T-cell (primary cell): ENCODE measurements at regions not wholly inside any gene's neighbourhood (a gene's known extent, or its start where the extent isn't known, plus 50 kb on each side); places are given as distances from the start of the nearest gene placed in this dataset.

Source experiments
- ATAC-seq, 4 experiments: fragments of 200-7000 bp in 3 of 4; fragments of 150-1000 bp in 1 of 4; cut with Tn5 transposase; replicated peaks in 1 of 4; 1 replicate in 3 of 4; 2 replicates in 1 of 4; pipeline ENCODE4 v1.10.0; 2021; ENCODE audit warnings: moderate library complexity in 3 of 4, mild to moderate bottlenecking in 2 of 4, moderate number of reproducible peaks in 1 of 4
- CTCF ChIA-PET, 2 donors: fragments of 300-600 bp; sonication (Branson Sonifier 250); formaldehyde crosslinking; loops; one replicate each; lab custom pipeline; 2022; ENCODE audit warnings: antibody characterized with exemption in 2 of 2; lab: Charles Lee
- POLR2A ChIA-PET, 2 donors: fragments of 300-600 bp; sonication (Branson Sonifier 250); formaldehyde crosslinking; loops; one replicate each; lab custom pipeline; 2022; ENCODE audit warnings: antibody characterized with exemption in 2 of 2; lab: Charles Lee
- DNase-seq, 35 experiments: peaks; one replicate each; pipeline versions ENCODE4 v3.0.0 to v3.0.0-alpha.2; 2013 to 2023
- H3K27ac ChIP-seq: one replicate; pipeline ENCODE4 v1.5.1; 2013; ENCODE audit warnings: low read length
- H3K27me3 ChIP-seq, 2 experiments: replicated peaks in 1 of 2; 1 replicate in 1 of 2; 2 replicates in 1 of 2; pipeline versions ENCODE4 v1.6.1 to v1.7.0; 2013; ENCODE audit warnings: low read length in 1 of 2, mixed read lengths in 1 of 2; ENCODE audit not compliant: control insufficient read depth in 2 of 2, insufficient read depth in 2 of 2; ENCODE audit errors: extremely low read depth in 1 of 2
- H3K36me3 ChIP-seq, 2 donors: 1 replicate in 1 of 2; 2 replicates in 1 of 2; pipeline versions ENCODE4 v1.6.1 to v1.7.0; 2013; ENCODE audit warnings: low read length in 1 of 2; ENCODE audit not compliant: control insufficient read depth in 2 of 2, insufficient read depth in 1 of 2; ENCODE audit errors: extremely low read depth in 1 of 2
- H3K4me1 ChIP-seq, 2 experiments: 1 replicate in 1 of 2; 2 replicates in 1 of 2; pipeline versions ENCODE4 v1.6.1 to v1.7.0; 2013; ENCODE audit warnings: low read length in 2 of 2, mixed read lengths in 1 of 2; ENCODE audit not compliant: insufficient read depth in 2 of 2, control insufficient read depth in 1 of 2; ENCODE audit errors: extremely low read depth in 1 of 2
- H3K4me3 ChIP-seq, 2 donors: 1 replicate in 1 of 2; 2 replicates in 1 of 2; pipeline versions ENCODE4 v1.5.1 to v1.7.0; 2013; ENCODE audit warnings: mild to moderate bottlenecking in 2 of 2, low read length in 1 of 2, moderate library complexity in 1 of 2; ENCODE audit not compliant: control insufficient read depth in 1 of 2; ENCODE audit errors: extremely low read depth in 1 of 2
- H3K9me3 ChIP-seq: 2 replicates; pipeline ENCODE4 v1.7.0; 2013
- H3K27ac Mint-ChIP-seq, 2 donors: one replicate each; pipeline ENCODE4 v1.8.0; 2020 to 2021; ENCODE audit warnings: mild to moderate bottlenecking in 2 of 2, mixed read lengths in 2 of 2
- H3K27me3 Mint-ChIP-seq, 2 donors: one replicate each; pipeline ENCODE4 v1.8.0; 2021 to 2022; ENCODE audit warnings: mixed read lengths in 2 of 2
- H3K36me3 Mint-ChIP-seq: one replicate; pipeline ENCODE4 v1.8.0; 2021; ENCODE audit warnings: mixed read lengths
- H3K4me1 Mint-ChIP-seq, 3 donors: one replicate each; pipeline ENCODE4 v1.8.0; 2020 to 2022; ENCODE audit warnings: mixed read lengths in 3 of 3, mild to moderate bottlenecking in 1 of 3
- H3K4me3 Mint-ChIP-seq, 3 donors: one replicate each; pipeline ENCODE4 v1.8.0; 2020 to 2022; ENCODE audit warnings: mild to moderate bottlenecking in 3 of 3, mixed read lengths in 3 of 3, moderate library complexity in 3 of 3
- H3K9me3 Mint-ChIP-seq, 3 donors: one replicate each; pipeline ENCODE4 v1.8.0; 2020 to 2022; ENCODE audit warnings: mixed read lengths in 3 of 3
- WGBS: methylation state at CpG from one replicate; pipeline ENCODE4 v1.1.5; 2013; ENCODE audit warnings: missing lambda C conversion rate; ENCODE audit not compliant: insufficient coverage; 5-methylcytosine and 5-hydroxymethylcytosine counted together

DNA sequence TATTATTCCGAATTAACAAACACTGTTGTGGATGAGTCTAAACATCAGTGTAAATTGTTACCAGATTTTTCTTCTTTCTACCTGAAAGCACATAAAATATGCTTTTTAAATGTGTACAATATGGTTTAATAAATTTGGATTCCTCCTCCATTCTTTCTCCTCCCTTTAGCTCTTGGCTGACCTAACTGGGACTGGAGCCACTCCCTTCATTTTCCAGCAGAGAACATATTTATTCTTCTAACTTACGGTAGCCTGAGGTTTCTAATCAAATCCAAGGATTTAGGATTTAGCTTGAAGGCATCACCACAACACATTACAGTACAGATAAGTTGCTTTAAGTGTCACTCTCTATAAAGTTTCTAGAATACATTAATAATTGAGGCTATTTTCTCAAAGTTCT is 88.2 kb upstream of the SEMA3C start:
- POLR2A ChIA-PET = no interaction called here
- peaks cover 11% of the 10 kb centered on the region in 3 donors for H3K9me3 Mint-ChIP-seq
- no peaks in the 10 kb centered on the region for H3K36me3 Mint-ChIP-seq
- no peaks in the 10 kb centered on the region for H3K9me3 ChIP-seq
- no peaks in the 10 kb centered on the region for H3K27me3 ChIP-seq
- H3K27ac Mint-ChIP-seq = no peak overlapping the region
- H3K27ac ChIP-seq = no peak overlapping the region
- H3K4me1 ChIP-seq = no peaks in the 10 kb centered on the region
- no peaks in the 10 kb centered on the region for H3K4me1 Mint-ChIP-seq
- ATAC-seq = no peak
- H3K36me3 ChIP-seq = no peaks in the 10 kb centered on the region
- H3K27me3 Mint-ChIP-seq = no peaks in the 10 kb centered on the region
- H3K4me3 Mint-ChIP-seq = no peak overlapping the region
- H3K4me3 ChIP-seq = no peak overlapping the region
- no CpG with 5 or more reads among the region's 2 CpGs for WGBS
- CTCF ChIA-PET = no interaction called here
- no peak for DNase-seq

DNA sequence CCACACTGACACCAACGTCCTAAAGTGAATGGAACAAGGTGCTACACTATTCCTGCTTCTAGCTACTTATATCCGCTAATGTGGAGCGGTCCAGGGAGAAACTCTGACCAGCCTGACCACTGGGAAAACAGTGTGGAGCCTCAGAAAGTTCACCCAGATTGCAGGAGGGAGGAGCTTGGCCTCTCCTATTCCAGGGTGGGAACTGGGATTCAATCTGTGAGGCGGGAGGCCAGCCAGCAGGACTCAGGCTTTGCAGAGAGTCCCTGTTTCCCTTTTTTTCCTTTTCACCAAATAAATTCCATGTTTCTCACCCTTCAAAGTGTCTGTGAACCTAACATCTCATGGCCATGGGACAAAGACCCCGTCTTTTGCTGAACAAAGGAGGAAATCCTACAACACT is 86.4 kb upstream of the SEMA3C start:
- Mint-ChIP-seq H3K27me3 (no peaks in the 10 kb centered on the region), H3K36me3 (no peaks in the 10 kb centered on the region), H3K9me3 (peaks cover 11% of the 10 kb centered on the region in 3 donors), H3K27ac (no peak overlapping the region), H3K4me1 (no peaks in the 10 kb centered on the region), H3K4me3 (no peak overlapping the region)
- Histone ChIP-seq H3K4me3 (no peak overlapping the region), H3K36me3 (no peaks in the 10 kb centered on the region), H3K27me3 (no peaks in the 10 kb centered on the region), H3K9me3 (no peaks in the 10 kb centered on the region), H3K4me1 (no peaks in the 10 kb centered on the region), H3K27ac (no peak overlapping the region)
- WGBS = 60% methylated on average over 3 of the region's 5 CpGs
- ATAC-seq (no peak), DNase-seq (no peak)
- ChIA-PET POLR2A (no interaction called here), CTCF (no interaction called here)

DNA sequence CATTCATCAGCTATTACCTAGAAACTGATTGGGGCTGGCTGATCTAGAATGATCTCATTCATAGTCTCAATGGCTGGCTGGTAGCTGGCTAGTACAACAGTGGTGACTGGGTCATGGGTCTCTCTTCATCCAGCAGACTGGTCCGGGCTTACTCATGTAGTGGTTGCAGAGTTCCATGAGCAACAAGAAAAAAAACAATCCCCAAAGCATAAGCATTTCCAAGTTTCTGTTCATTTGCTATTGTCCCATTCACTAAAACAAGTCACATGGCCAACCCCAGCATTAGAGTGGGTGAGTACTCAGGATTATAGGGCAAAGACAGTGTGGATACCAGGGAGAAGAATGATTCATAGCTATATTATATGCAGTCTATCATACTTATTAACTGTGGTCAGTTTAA is 85.2 kb upstream of the SEMA3C start:
- CTCF ChIA-PET = no interaction called here
- no CpG with 5 or more reads among the region's 1 CpG for WGBS
- H3K27ac Mint-ChIP-seq = no peak overlapping the region

GRCh38 chr7:81003326-81003725 is 84.5 kb upstream of the SEMA3C start:
- no peaks in the 10 kb centered on the region for H3K27me3 ChIP-seq
- Mint-ChIP-seq H3K36me3 (no peaks in the 10 kb centered on the region), H3K4me3 (no peak overlapping the region), H3K27me3 (no peaks in the 10 kb centered on the region), H3K27ac (no peak overlapping the region), H3K9me3 (peaks cover 6 to 11% (median 9%) of the 10 kb centered on the region in 3 donors), H3K4me1 (no peaks in the 10 kb centered on the region)
- H3K27ac ChIP-seq = no peak overlapping the region
- POLR2A ChIA-PET = no interaction called here
- ATAC-seq (no peak), DNase-seq (no peak)
- WGBS = 40% methylated on average over 1 of the region's 3 CpGs
- no peak overlapping the region for H3K4me3 ChIP-seq
- no peaks in the 10 kb centered on the region for H3K36me3 ChIP-seq
- H3K4me1 ChIP-seq = no peaks in the 10 kb centered on the region
- CTCF ChIA-PET = no interaction called here
- H3K9me3 ChIP-seq = no peaks in the 10 kb centered on the region

More for the DNA sequence above, 85.2 kb upstream of the SEMA3C start:
- no peak overlapping the region for H3K27ac ChIP-seq
- Mint-ChIP-seq H3K27me3 (no peaks in the 10 kb centered on the region), H3K4me3 (no peak overlapping the region), H3K36me3 (no peaks in the 10 kb centered on the region), H3K4me1 (no peaks in the 10 kb centered on the region), H3K9me3 (peaks cover 11 to 13% (median 11%) of the 10 kb centered on the region in 3 donors)
- no peaks in the 10 kb centered on the region for H3K27me3 ChIP-seq
- no peak for DNase-seq
- no peaks in the 10 kb centered on the region for H3K4me1 ChIP-seq
- no peak for ATAC-seq
- POLR2A ChIA-PET = no interaction called here
- H3K36me3 ChIP-seq = no peaks in the 10 kb centered on the region
- no peak overlapping the region for H3K4me3 ChIP-seq
- no peaks in the 10 kb centered on the region for H3K9me3 ChIP-seq

DNA sequence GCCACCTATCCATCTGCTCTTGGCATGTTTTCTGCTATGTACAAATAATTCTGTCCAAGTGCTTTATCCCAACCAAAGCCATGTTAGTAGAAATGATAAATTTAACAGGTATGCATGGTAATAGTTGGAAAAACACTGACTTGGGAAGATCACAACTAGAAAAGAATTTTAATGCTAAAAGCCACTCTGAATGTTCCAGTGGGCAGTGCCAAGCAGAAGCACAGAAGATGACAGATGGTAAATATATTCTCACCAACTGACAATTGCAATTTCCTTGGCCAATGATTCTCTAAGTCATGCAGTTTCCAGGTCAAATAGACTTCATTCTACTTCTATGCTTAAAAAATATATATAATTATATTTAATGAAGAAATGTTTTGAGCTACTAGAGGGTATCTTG is 83.6 kb upstream of the SEMA3C start:
- Mint-ChIP-seq H3K4me3 (no peak overlapping the region), H3K36me3 (no peaks in the 10 kb centered on the region), H3K4me1 (no peaks in the 10 kb centered on the region), H3K27me3 (no peaks in the 10 kb centered on the region), H3K27ac (no peak overlapping the region), H3K9me3 (peaks cover 6 to 9% (median 7%) of the 10 kb centered on the region in 3 donors)
- Histone ChIP-seq H3K4me3 (no peak overlapping the region), H3K27ac (no peak overlapping the region), H3K36me3 (no peaks in the 10 kb centered on the region), H3K9me3 (no peaks in the 10 kb centered on the region), H3K27me3 (no peaks in the 10 kb centered on the region), H3K4me1 (no peaks in the 10 kb centered on the region)
- no peak for ATAC-seq
- ChIA-PET CTCF (no interaction called here), POLR2A (no interaction called here)
- DNase-seq = no peak

DNA sequence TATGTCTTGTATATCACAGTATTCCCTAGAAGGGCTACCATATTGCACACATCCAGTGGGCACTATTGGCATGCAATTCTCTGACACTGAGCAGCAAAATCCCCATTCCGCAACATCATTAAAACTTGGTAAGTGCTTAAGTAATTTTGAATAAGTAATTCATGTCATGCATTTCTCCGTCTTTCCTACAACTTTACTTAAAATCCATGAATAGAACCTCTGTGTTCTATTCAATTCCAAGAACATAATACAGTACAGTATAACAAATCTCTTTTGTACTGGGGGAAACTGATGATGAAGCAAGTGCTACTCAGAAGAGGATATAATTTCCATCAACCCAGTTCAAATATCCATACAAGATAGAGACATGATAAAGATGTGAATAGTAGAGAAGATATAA is 80.9 kb upstream of the SEMA3C start:
- Mint-ChIP-seq H3K4me1 (no peaks in the 10 kb centered on the region), H3K27ac (no peak overlapping the region), H3K36me3 (no peaks in the 10 kb centered on the region), H3K9me3 (peaks cover 0 to 17% (median 6%) of the 10 kb centered on the region in 3 donors), H3K4me3 (no peak overlapping the region), H3K27me3 (no peaks in the 10 kb centered on the region)
- Histone ChIP-seq H3K27ac (no peak overlapping the region), H3K9me3 (no peaks in the 10 kb centered on the region), H3K4me1 (no peaks in the 10 kb centered on the region), H3K27me3 (no peaks in the 10 kb centered on the region), H3K4me3 (no peak overlapping the region), H3K36me3 (no peaks in the 10 kb centered on the region)
- DNase-seq (no peak), ATAC-seq (no peak)
- CTCF ChIA-PET = no interaction called here
- no CpG with 5 or more reads among the region's 2 CpGs for WGBS
- POLR2A ChIA-PET = no interaction called here

GRCh38 chr7:80999100-80999499 is 80.2 kb upstream of the SEMA3C start:
- no peaks in the 10 kb centered on the region for H3K4me1 Mint-ChIP-seq
- WGBS = no CpG with 5 or more reads among the region's 3 CpGs
- H3K9me3 Mint-ChIP-seq = peaks cover 0 to 17% (median 6%) of the 10 kb centered on the region in 3 donors
- H3K4me3 Mint-ChIP-seq = no peak overlapping the region
- no peaks in the 10 kb centered on the region for H3K9me3 ChIP-seq
- no peak overlapping the region for H3K27ac ChIP-seq
- H3K27me3 Mint-ChIP-seq = no peaks in the 10 kb centered on the region
- no peaks in the 10 kb centered on the region for H3K36me3 Mint-ChIP-seq
- no peaks in the 10 kb centered on the region for H3K36me3 ChIP-seq
- H3K27me3 ChIP-seq = no peaks in the 10 kb centered on the region
- no peak overlapping the region for H3K27ac Mint-ChIP-seq
- no peaks in the 10 kb centered on the region for H3K4me1 ChIP-seq
- no peak for DNase-seq
- no peak for ATAC-seq
- ChIA-PET CTCF (no interaction called here), POLR2A (no interaction called here)
- no peak overlapping the region for H3K4me3 ChIP-seq
